ENCODE measurements at regions not wholly inside any gene's neighbourhood (a gene's known extent, or its start where the extent isn't known, plus 50 kb on each side); places are given as distances from the start of the nearest gene placed in this dataset.

- TF ChIP-seq POLR2A (IDR thresholded peaks at IDR 0.05) (no peak), CTCF (IDR thresholded peaks at IDR 0.05) (no peak)
Observed at GRCh38 chr1:99122039-99122438, 117.4 kb upstream of the PLPPR5 start.

Data from Peyer's patch (tissue), 4 donors.